ENCODE measurements at regions not wholly inside any gene's neighbourhood (a gene's known extent, or its start where the extent isn't known, plus 50 kb on each side); places are given as distances from the start of the nearest gene placed in this dataset.

DNA sequence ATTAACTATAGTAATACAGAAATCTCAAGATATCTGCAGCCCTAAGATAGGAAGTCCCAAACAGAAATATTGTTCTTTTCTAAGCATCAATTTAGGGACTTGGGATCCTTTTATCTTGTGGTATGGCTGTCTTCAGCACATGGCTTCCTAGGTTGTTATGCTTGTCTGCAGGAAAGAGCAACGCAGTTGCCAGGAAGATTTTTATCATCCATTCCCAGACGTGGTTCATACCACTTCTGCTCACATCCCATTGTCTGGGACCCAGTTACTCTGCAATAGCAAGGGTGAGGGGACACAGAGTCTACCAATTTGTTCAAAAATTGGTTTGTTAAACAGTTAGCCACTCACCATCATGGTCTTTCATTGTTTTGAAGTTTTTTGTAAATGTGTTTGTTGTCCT lies 85.6 kb upstream of the RXFP2 start:
- H2BK12ac ChIP-seq (ENCODE audit: low read depth, low read length), result no peak overlapping the region
- H3K79me2 ChIP-seq (ENCODE audit: control insufficient read depth in 1 of 2, insufficient read depth in 2 of 2, low read length in 2 of 2), result no peaks in the 10 kb centered on the region
- H2BK5ac ChIP-seq (ENCODE audit: low read depth, low read length), result no peak overlapping the region
- 90% methylated on average over 2 of the region's 2 CpGs; no CpG with 5 or more reads in 1 of the 2 experiments for WGBS, 2 experiments (ENCODE audit: extremely low coverage in 1 of 2, insufficient coverage in 1 of 2, insufficient read length in 1 of 2, insufficient replicate concordance in 2 of 2, low coverage in 1 of 2, low lambda C conversion rate in 2 of 2, missing lambda C conversion rate in 1 of 2)
- no peak overlapping the region for H3K56ac ChIP-seq (replicated peaks; ENCODE audit: insufficient read length, low read depth, low read length)
- no peaks in the 10 kb centered on the region for H3K79me1 ChIP-seq (ENCODE audit: low read depth, low read length)
- H3K14ac ChIP-seq (ENCODE audit: insufficient read length), result no peak overlapping the region
- no peak overlapping the region for H4K8ac ChIP-seq (ENCODE audit: extremely low read depth, insufficient read depth, low read length)
- H3K9me3 ChIP-seq (ENCODE audit: insufficient read depth in 2 of 2, low read depth in 1 of 2, low read length in 1 of 2), result no peaks in the 10 kb centered on the region
- no peak overlapping the region for H3K4ac ChIP-seq (replicated peaks; ENCODE audit: insufficient read length, low read depth, low read length)
- H2BK120ac ChIP-seq (replicated peaks; ENCODE audit: low read depth, low read length), result no peak overlapping the region
- H3K23me2 ChIP-seq (ENCODE audit: low read depth, low read length), result no peaks in the 10 kb centered on the region
- H2AFZ ChIP-seq (ENCODE audit: low read length), result no peak overlapping the region
- ChIA-PET POLR2A (ENCODE audit: partially characterized antibody) (no interaction called here), CTCF (ENCODE audit: partially characterized antibody) (no interaction called here)
- H3K27ac ChIP-seq (ENCODE audit: low read depth, low read length), result no peak overlapping the region
- TF ChIP-seq JUND (IDR thresholded peaks at IDR 0.05; ENCODE audit: low read length) (no peak), SRF (IDR thresholded peaks at IDR 0.05; ENCODE audit: low read depth, low read length) (no peak), CEBPB (IDR thresholded peaks at IDR 0.05; ENCODE audit: low read depth, low read length) (no peak), TAF1 (IDR thresholded peaks at IDR 0.05; ENCODE audit: low read depth, low read length) (no peak), SP2 (IDR thresholded peaks at IDR 0.05; ENCODE audit: low read length) (no peak), POLR2AphosphoS5 (IDR thresholded peaks at IDR 0.05; ENCODE audit: low read depth, low read length) (no peak), ASH2L (IDR thresholded peaks at IDR 0.05; ENCODE audit: low read length) (no peak)
- TF ChIP-seq, protein P1, sequence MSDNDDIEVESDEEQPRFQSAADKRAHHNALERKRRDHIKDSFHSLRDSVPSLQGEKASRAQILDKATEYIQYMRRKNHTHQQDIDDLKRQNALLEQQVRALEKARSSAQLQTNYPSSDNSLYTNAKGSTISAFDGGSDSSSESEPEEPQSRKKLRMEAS (IDR thresholded peaks at IDR 0.05), result no peak
- H3K27me3 ChIP-seq (replicated peaks in 1 of 4; ENCODE audit: control insufficient read depth in 3 of 4, extremely low read depth in 1 of 4, insufficient read depth in 3 of 4, low read length in 3 of 4), result no peaks in the 10 kb centered on the region
- H3K4me1 ChIP-seq (replicated peaks in 1 of 4; ENCODE audit: control insufficient read depth in 3 of 4, insufficient read depth in 4 of 4, low read length in 3 of 4), result no peaks in the 10 kb centered on the region
- no peak overlapping the region for H2BK15ac ChIP-seq (ENCODE audit: low read length)
- H3K4me3 ChIP-seq (ENCODE audit: extremely low read depth in 1 of 4, insufficient read depth in 2 of 4, low read depth in 3 of 4, low read length in 4 of 4), result no peak overlapping the region
- DNase-seq (ENCODE audit: low read depth in 1 of 2, low spot score in 2 of 2) (no peak), FAIRE-seq (no peak)
- no peak overlapping the region for H3K9ac ChIP-seq (replicated peaks in 1 of 4; ENCODE audit: extremely low read depth in 1 of 4, low read depth in 3 of 4, low read length in 3 of 4)
- H4K20me1 ChIP-seq (replicated peaks in 1 of 2; ENCODE audit: control insufficient read depth in 1 of 2, insufficient read depth in 2 of 2, low read length in 2 of 2), result no peaks in the 10 kb centered on the region
- H3K4me2 ChIP-seq (ENCODE audit: insufficient read depth in 1 of 2, low read depth in 2 of 2, low read length in 2 of 2), result no peak overlapping the region
- H4K5ac ChIP-seq (ENCODE audit: insufficient read length, low read depth, low read length), result no peak overlapping the region
- no peak overlapping the region for H4K91ac ChIP-seq (replicated peaks; ENCODE audit: insufficient read length, low read length)
- H2AK5ac ChIP-seq (ENCODE audit: low read depth, low read length), result no peak overlapping the region
- no peak overlapping the region for H2BK20ac ChIP-seq (ENCODE audit: low read length)
- H3K36me3 ChIP-seq (ENCODE audit: control insufficient read depth in 2 of 4, insufficient read depth in 4 of 4, low read length in 3 of 4), result no peaks in the 10 kb centered on the region
- H3K23ac ChIP-seq (ENCODE audit: insufficient read length), result no peak overlapping the region
- H3K18ac ChIP-seq (ENCODE audit: extremely low read depth, low read length), result no peak overlapping the region
